ENCODE measurements at regions not wholly inside any gene's neighbourhood (a gene's known extent, or its start where the extent isn't known, plus 50 kb on each side); places are given as distances from the start of the nearest gene placed in this dataset.

DNA sequence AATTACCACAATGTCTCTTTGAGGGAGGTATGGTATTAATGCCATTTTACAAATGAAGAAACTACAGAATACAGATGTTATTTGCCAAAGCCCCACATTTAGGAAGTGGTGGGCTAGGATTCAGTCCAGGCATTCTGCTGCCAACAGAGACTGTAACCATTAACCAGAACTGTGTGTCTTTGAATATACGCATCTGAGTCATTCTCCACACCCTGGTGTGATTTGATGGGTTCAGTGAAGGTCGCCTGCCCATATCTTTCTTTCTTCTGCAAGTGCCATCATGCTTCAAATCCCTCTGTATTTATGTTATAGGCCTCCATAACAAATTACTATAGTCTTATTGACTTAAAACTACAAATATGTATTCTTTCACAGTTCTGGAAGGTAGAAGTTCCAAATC, 479.0 kb upstream of the DCC start:
- no peak overlapping the region for H3K4me3 ChIP-seq (ENCODE audit: low read depth, low read length)
- in situ Hi-C loops (cut with HindIII; ENCODE audit: low sequenced_read_pairs), result no loop called here
- DNase-seq (ENCODE audit: low read depth, low spot score), result no peak
- TF ChIP-seq, protein P1, sequence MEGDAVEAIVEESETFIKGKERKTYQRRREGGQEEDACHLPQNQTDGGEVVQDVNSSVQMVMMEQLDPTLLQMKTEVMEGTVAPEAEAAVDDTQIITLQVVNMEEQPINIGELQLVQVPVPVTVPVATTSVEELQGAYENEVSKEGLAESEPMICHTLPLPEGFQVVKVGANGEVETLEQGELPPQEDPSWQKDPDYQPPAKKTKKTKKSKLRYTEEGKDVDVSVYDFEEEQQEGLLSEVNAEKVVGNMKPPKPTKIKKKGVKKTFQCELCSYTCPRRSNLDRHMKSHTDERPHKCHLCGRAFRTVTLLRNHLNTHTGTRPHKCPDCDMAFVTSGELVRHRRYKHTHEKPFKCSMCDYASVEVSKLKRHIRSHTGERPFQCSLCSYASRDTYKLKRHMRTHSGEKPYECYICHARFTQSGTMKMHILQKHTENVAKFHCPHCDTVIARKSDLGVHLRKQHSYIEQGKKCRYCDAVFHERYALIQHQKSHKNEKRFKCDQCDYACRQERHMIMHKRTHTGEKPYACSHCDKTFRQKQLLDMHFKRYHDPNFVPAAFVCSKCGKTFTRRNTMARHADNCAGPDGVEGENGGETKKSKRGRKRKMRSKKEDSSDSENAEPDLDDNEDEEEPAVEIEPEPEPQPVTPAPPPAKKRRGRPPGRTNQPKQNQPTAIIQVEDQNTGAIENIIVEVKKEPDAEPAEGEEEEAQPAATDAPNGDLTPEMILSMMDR (IDR thresholded peaks at IDR 0.05; ENCODE audit: low read depth, low read length), result no peak

DNA sequence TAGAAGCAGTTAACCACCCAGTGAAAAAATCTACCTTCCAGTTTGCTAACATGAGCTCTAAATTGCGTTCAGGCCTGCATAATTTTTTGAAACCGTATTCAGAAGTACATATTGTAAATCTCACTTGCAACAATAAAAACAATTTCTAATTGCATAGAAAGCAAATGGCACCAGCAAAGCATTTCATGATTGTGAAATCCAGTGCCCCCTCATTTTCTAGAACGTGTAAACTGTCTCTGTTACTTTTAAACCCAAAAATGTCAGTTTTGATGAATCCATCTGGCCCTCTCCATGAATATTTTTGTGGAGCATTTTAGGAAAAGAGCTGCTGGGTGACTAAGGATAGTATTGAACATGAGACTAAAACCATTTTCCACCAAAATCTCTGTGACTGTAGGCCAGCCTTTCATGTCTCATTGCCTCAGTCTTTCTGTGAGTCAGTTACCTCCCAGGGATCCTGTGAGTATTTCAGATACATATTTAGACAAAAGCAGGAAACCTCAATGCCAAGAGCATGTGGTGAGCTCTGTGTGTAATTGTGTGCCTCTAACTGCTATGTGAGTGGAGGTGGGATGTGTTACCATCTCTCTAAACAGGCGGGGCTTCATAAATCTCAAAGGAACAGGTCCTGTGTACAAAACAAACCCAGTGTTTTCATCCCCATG, 477.8 kb upstream of the DCC start:
- in situ Hi-C loops (cut with HindIII; ENCODE audit: low sequenced_read_pairs), result no loop called here
- no peak overlapping the region for H3K4me3 ChIP-seq (ENCODE audit: low read depth, low read length)
- TF ChIP-seq, protein P1 (IDR thresholded peaks at IDR 0.05; ENCODE audit: low read depth, low read length), result no peak
- no peak for DNase-seq (ENCODE audit: low read depth, low spot score)

GRCh38 chr18:51864219-51864965, 475.6 kb upstream of the DCC start:
- DNase-seq (ENCODE audit: low read depth, low spot score), result no peak
- in situ Hi-C loops (cut with HindIII; ENCODE audit: low sequenced_read_pairs), result no loop called here
- no peak overlapping the region for H3K4me3 ChIP-seq (ENCODE audit: low read depth, low read length)
- TF ChIP-seq, protein P1 (IDR thresholded peaks at IDR 0.05; ENCODE audit: low read depth, low read length), result no peak

GRCh38 chr18:51865538-51865937, 474.5 kb upstream of the DCC start:
- in situ Hi-C loops (cut with HindIII; ENCODE audit: low sequenced_read_pairs), result no loop called here
- no peak overlapping the region for H3K4me3 ChIP-seq (ENCODE audit: low read depth, low read length)
- TF ChIP-seq, protein P1 (IDR thresholded peaks at IDR 0.05; ENCODE audit: low read depth, low read length), result no peak
- DNase-seq (ENCODE audit: low read depth, low spot score), result no peak

- H3K4me3 ChIP-seq (ENCODE audit: low read depth, low read length), result no peak overlapping the region
- peak; percentile 4 for DNase-seq (ENCODE audit: low read depth, low spot score)
- in situ Hi-C loops (cut with HindIII; ENCODE audit: low sequenced_read_pairs), result no loop called here
- TF ChIP-seq, protein P1 (IDR thresholded peaks at IDR 0.05; ENCODE audit: low read depth, low read length), result no peak
Measured at GRCh38 chr18:51867767-51868166, 472.2 kb upstream of the DCC start.

- no peak for DNase-seq (ENCODE audit: low read depth, low spot score)
- in situ Hi-C loops (cut with HindIII; ENCODE audit: low sequenced_read_pairs), result no loop called here
- TF ChIP-seq, protein P1 (IDR thresholded peaks at IDR 0.05; ENCODE audit: low read depth, low read length), result no peak
- no peak overlapping the region for H3K4me3 ChIP-seq (ENCODE audit: low read depth, low read length)
Measured at GRCh38 chr18:51878724-51879123, 461.3 kb upstream of the DCC start.
